ENCODE measurements at regions not wholly inside any gene's neighbourhood (a gene's known extent, or its start where the extent isn't known, plus 50 kb on each side); places are given as distances from the start of the nearest gene placed in this dataset.

GRCh38 chr11:19394525-19395016 is 153.8 kb upstream of the E2F8 start:
- DNase-seq: no peak

- DNase-seq: no peak
These were observed 153.2 kb upstream of the E2F8 start for GRCh38 chr11:19393941-19394340.

GRCh38 chr11:19392847-19393518 is 152.2 kb upstream of the E2F8 start:
- no peak for DNase-seq

- no peak for DNase-seq
These were observed 151.6 kb upstream of the E2F8 start for GRCh38 chr11:19392321-19392720.

- DNase-seq: no peak
These were observed 150.9 kb upstream of the E2F8 start for GRCh38 chr11:19391652-19392051.

- DNase-seq: no peak
These were observed 150.3 kb upstream of the E2F8 start for GRCh38 chr11:19391026-19391425.

GRCh38 chr11:19389787-19390303 is 149.1 kb upstream of the E2F8 start:
- no peak for DNase-seq

GRCh38 chr11:19382131-19382611 is 141.4 kb upstream of the E2F8 start:
- DNase-seq: no peak

GRCh38 chr11:19380375-19380774 is 139.6 kb upstream of the E2F8 start:
- no peak for DNase-seq

- no peak for DNase-seq
These were observed 138.7 kb upstream of the E2F8 start for GRCh38 chr11:19379465-19379864.

GRCh38 chr11:19378814-19379213 is 138.1 kb upstream of the E2F8 start:
- no peak for DNase-seq

GRCh38 chr11:19377881-19378280 is 137.1 kb upstream of the E2F8 start:
- DNase-seq: no peak

- DNase-seq: no peak
These were observed 134.7 kb upstream of the E2F8 start for GRCh38 chr11:19375440-19375839.

- DNase-seq: no peak
These were observed 133.4 kb upstream of the E2F8 start for GRCh38 chr11:19374151-19374569.

- DNase-seq: no peak
These were observed 131.6 kb upstream of the E2F8 start for GRCh38 chr11:19372381-19372780.

GRCh38 chr11:19370100-19370861 is 129.5 kb upstream of the E2F8 start:
- DNase-seq: no peak

GRCh38 chr11:19368726-19369375 is 128.1 kb upstream of the E2F8 start:
- DNase-seq: no peak

GRCh38 chr11:19366992-19367709 is 126.4 kb upstream of the E2F8 start:
- DNase-seq: no peak

GRCh38 chr11:19365743-19366410 is 125.1 kb upstream of the E2F8 start:
- DNase-seq: no peak

- no peak for DNase-seq
These were observed 118.7 kb upstream of the E2F8 start for GRCh38 chr11:19359221-19360000.

GRCh38 chr11:19357943-19358342 is 117.2 kb upstream of the E2F8 start:
- DNase-seq: no peak

All from activated effector memory CD4-positive, alpha-beta T cell treated with Interleukin-2 at 50 U/mL for 16 hours (primary cell).